ENCODE measurements at regions not wholly inside any gene's neighbourhood (a gene's known extent, or its start where the extent isn't known, plus 50 kb on each side); places are given as distances from the start of the nearest gene placed in this dataset.

DNA sequence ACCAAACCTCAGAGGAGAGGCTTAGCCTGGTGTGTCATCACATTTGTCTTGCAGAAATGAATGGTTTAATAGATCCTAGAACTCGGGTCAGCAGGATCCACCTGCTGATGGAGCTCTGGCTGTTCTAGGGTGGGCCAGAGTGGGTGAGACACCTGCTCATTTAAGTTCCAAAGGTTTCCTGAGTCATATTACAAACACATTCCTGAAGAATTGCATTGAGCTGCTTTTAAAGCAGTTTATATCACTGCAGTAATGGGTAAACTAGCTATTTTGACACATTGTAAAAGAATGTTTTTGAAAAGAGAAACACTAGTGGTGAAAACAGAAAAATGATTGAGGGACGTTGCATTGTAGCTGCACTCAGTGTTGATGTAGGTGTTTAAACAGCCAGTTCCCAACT is 175.3 kb upstream of the TCF4 start:
- peaks cover 6% of the 10 kb centered on the region for H3K4me1 ChIP-seq (ENCODE audit: control insufficient read depth, insufficient read depth, low read length)
- no peak overlapping the region for H3K4me2 ChIP-seq (ENCODE audit: low read depth, low read length)
- ATAC-seq (ENCODE audit: low read depth) (peak; percentile 90), DNase-seq (peak; percentile 85)
- peaks cover 6% of the 10 kb centered on the region for H3K9me1 ChIP-seq (ENCODE audit: insufficient read depth, low read length)
- no peak overlapping the region for H2AK5ac ChIP-seq (ENCODE audit: low read depth, low read length)
- TF ChIP-seq RAD21 (IDR thresholded peaks at IDR 0.05; ENCODE audit: low read length) (no peak), POLR2A (IDR thresholded peaks at IDR 0.05; ENCODE audit: low read depth, low read length) (no peak), CHD1 (IDR thresholded peaks at IDR 0.05; ENCODE audit: low read depth, low read length) (no peak), FOS (IDR thresholded peaks at IDR 0.05; ENCODE audit: low read depth, low read length) (0 out of 2 replicates have a peak, but pooled peaks have one; percentile 15), RCOR1 (IDR thresholded peaks at IDR 0.05; ENCODE audit: insufficient replicate concordance, low read length) (peak; percentile 77), MAFK (IDR thresholded peaks at IDR 0.05; ENCODE audit: low read depth, low read length) (no peak), CEBPB (IDR thresholded peaks at IDR 0.05; ENCODE audit: low read depth, low read length) (peak; percentile 26; the same call in 1 of the 2 replicates), ELK1 (IDR thresholded peaks at IDR 0.05; ENCODE audit: borderline replicate concordance, low read depth, low read length) (no peak)
- TF ChIP-seq, protein P1, sequence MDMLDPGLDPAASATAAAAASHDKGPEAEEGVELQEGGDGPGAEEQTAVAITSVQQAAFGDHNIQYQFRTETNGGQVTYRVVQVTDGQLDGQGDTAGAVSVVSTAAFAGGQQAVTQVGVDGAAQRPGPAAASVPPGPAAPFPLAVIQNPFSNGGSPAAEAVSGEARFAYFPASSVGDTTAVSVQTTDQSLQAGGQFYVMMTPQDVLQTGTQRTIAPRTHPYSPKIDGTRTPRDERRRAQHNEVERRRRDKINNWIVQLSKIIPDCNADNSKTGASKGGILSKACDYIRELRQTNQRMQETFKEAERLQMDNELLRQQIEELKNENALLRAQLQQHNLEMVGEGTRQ (IDR thresholded peaks at IDR 0.05; ENCODE audit: low read depth, low read length), result no peak
- H4K8ac ChIP-seq (ENCODE audit: low read depth in 2 of 2, low read length in 2 of 2), result no peak overlapping the region
- H3K18ac ChIP-seq (ENCODE audit: low read depth, low read length), result no peak overlapping the region
- no peak overlapping the region for H3K56ac ChIP-seq (ENCODE audit: extremely low read depth, insufficient read depth, low read length)
- H2BK15ac ChIP-seq (ENCODE audit: low read depth, low read length), result no peak overlapping the region
- peak overlapping the region; percentile 11 for H2BK5ac ChIP-seq (ENCODE audit: low read depth, low read length, poor library complexity, severe bottlenecking)
- no CpG with 5 or more reads among the region's 2 CpGs for WGBS, 2 experiments (ENCODE audit: extremely low coverage in 2 of 2, insufficient read length in 1 of 2)
- no peak overlapping the region for H3K23ac ChIP-seq (ENCODE audit: low read depth, low read length)
- POLR2A ChIA-PET (ENCODE audit: unreplicated experiment), result interaction anchor here (0.6 kb wide), 1 partner anchor 516 kb away, joined by 6 read pairs; no protein-coding TSS in a partner anchor
- dilution Hi-C loops (cut with HindIII; ENCODE audit: low sequenced_read_pairs, unreplicated experiment) (no loop called here), intact Hi-C loops (cut with micrococcal nuclease) (loop anchor here (5.0 kb wide), 1 partner anchor 176 kb away; the partner anchor contains the start of gene TCF4), in situ Hi-C loops (cut with MboI; ENCODE audit: low sequenced_read_pairs) (no loop called here)
- H3K27me3 ChIP-seq (ENCODE audit: control insufficient read depth, insufficient read depth, low read length), result no peaks in the 10 kb centered on the region
- H4K20me1 ChIP-seq (ENCODE audit: insufficient read depth, low read length), result no peaks in the 10 kb centered on the region
- no TSS peak for BruUV-seq (replicated peaks)
- H3K4ac ChIP-seq (ENCODE audit: low read depth, low read length), result no peak overlapping the region
- no peak overlapping the region for H3K14ac ChIP-seq (replicated peaks; ENCODE audit: low read depth, low read length)
- H2AK9ac ChIP-seq (replicated peaks; ENCODE audit: low read depth, low read length, poor library complexity), result no peak overlapping the region
- no peak overlapping the region for H2BK20ac ChIP-seq (ENCODE audit: low read depth, low read length)
- no peaks in the 10 kb centered on the region for H3K9me3 ChIP-seq (ENCODE audit: control insufficient read depth, insufficient read depth, low read length)
- H3K79me1 ChIP-seq (ENCODE audit: low read depth in 1 of 2, low read length in 2 of 2), result no peaks in the 10 kb centered on the region
- no peaks in the 10 kb centered on the region for H3K36me3 ChIP-seq (ENCODE audit: control insufficient read depth, insufficient read depth, low read length)
- CTCF ChIA-PET, result interaction anchor here (0.8 to 1.5 kb wide), 2 partner anchors 10 to 278 kb away, joined by 3 read pairs; no protein-coding TSS in a partner anchor
- H3K9ac ChIP-seq (ENCODE audit: low read depth, low read length), result no peak overlapping the region
- no peak overlapping the region for H4K91ac ChIP-seq (ENCODE audit: insufficient read depth, low read depth, low read length)
- H3K27ac ChIP-seq (ENCODE audit: insufficient read depth, low read length), result no peak overlapping the region
- no peak overlapping the region for H2AFZ ChIP-seq (replicated peaks; ENCODE audit: low read length, poor library complexity)
- H2BK120ac ChIP-seq (ENCODE audit: low read depth, low read length), result no peak overlapping the region
- no peak overlapping the region for H4K5ac ChIP-seq (ENCODE audit: low read depth, low read length)
- H3K4me3 ChIP-seq (ENCODE audit: insufficient read depth, low read depth, low read length), result no peak overlapping the region

All from IMR-90 (cell line).